OCI-LY7 (cell line): ENCODE measurements at regions not wholly inside any gene's neighbourhood (a gene's known extent, or its start where the extent isn't known, plus 50 kb on each side); places are given as distances from the start of the nearest gene placed in this dataset.

ENCODE experiments used
- BruUV-seq: library from RNA; stranded (reverse); fragments of 400-500 nt; replicated peaks from 2 replicates; lab custom pipeline; 2021; lab: Mats Ljungman, UMichigan
- CTCF ChIA-PET: fragments of 300-600 bp; sonication (Branson Sonifier 250); formaldehyde crosslinking; loops from one replicate; lab custom pipeline; 2022; ENCODE audit warnings: antibody characterized with exemption; ENCODE audit not compliant: unreplicated experiment; lab: Charles Lee
- POLR2A ChIA-PET: fragments of 300-600 bp; sonication (Branson Sonifier 250); formaldehyde crosslinking; loops from one replicate; lab custom pipeline; 2022; ENCODE audit warnings: antibody characterized with exemption; lab: Charles Lee
- DNase-seq: peaks from one replicate; pipeline ENCODE4 v3.0.0-alpha.2; 2015; ENCODE audit warnings: low spot score
- H2AFZ ChIP-seq: fragments of 200-600 bp; sonication (generic), shearing (Covaris generic); 2 replicates; pipeline ENCODE4 v1.6.1; 2014; ENCODE audit warnings: mild to moderate bottlenecking, antibody characterized with exemption, low read length, moderate library complexity
- H3K27ac ChIP-seq: fragments of 200-600 bp; sonication (generic); 2 replicates; pipeline ENCODE4 v1.5.1; 2014; ENCODE audit warnings: mixed run types, low read depth, mild to moderate bottlenecking, moderate library complexity, low read length, inconsistent platforms; ENCODE audit not compliant: poor library complexity, severe bottlenecking
- H3K36me3 ChIP-seq: fragments of 200-600 bp; sonication (generic); 2 replicates; pipeline ENCODE4 v1.6.1; 2014; ENCODE audit warnings: mild to moderate bottlenecking, antibody characterized with exemption, low read length, moderate library complexity, mixed read lengths; ENCODE audit not compliant: insufficient read depth
- H3K4me1 ChIP-seq: fragments of 200-600 bp; sonication (generic); 2 replicates; pipeline ENCODE4 v1.5.1; 2014; ENCODE audit warnings: mild to moderate bottlenecking, low read length; ENCODE audit not compliant: insufficient read depth, poor library complexity, severe bottlenecking
- H3K4me2 ChIP-seq: fragments of 200-600 bp; sonication (generic); 2 replicates; pipeline ENCODE4 v1.6.1; 2014; ENCODE audit warnings: mild to moderate bottlenecking, low read length
- H3K4me3 ChIP-seq: fragments of 200-600 bp; sonication (generic); 2 replicates; pipeline ENCODE4 v1.5.1; 2014; ENCODE audit warnings: mild to moderate bottlenecking, low read depth, low read length; ENCODE audit not compliant: poor library complexity, severe bottlenecking
- H3K79me2 ChIP-seq: fragments of 200-600 bp; sonication (generic); 2 replicates; pipeline ENCODE4 v1.6.1; 2016; ENCODE audit warnings: low read depth, mild to moderate bottlenecking, low read length, moderate library complexity, mixed read lengths; ENCODE audit not compliant: insufficient read depth
- H3K9me2 ChIP-seq: fragments of 200-600 bp; sonication (generic); 2 replicates; pipeline ENCODE4 v1.6.1; 2016; ENCODE audit warnings: mild to moderate bottlenecking, low read length, mixed read lengths; ENCODE audit not compliant: insufficient read depth
- H3K9me3 ChIP-seq: fragments of 200-600 bp; sonication (generic); 2 replicates; pipeline ENCODE4 v1.6.1; 2014; ENCODE audit warnings: mild to moderate bottlenecking, mixed run types, low read length, mixed read lengths
- H4K20me1 ChIP-seq: fragments of 200-600 bp; sonication (generic); 2 replicates; pipeline ENCODE4 v1.6.1; 2014; ENCODE audit warnings: mild to moderate bottlenecking, antibody characterized with exemption, low read length, moderate library complexity, mixed read lengths; ENCODE audit not compliant: insufficient read depth
- CTCF ChIP-seq: fragments of 200-600 bp; sonication (generic); conservative IDR thresholded peaks from 2 replicates; pipeline ENCODE4 v1.5.1; 2014; ENCODE audit warnings: mild to moderate bottlenecking, antibody characterized with exemption, low read length, moderate library complexity, mixed read lengths
- EZH2phosphoT487 ChIP-seq: fragments of 200-600 bp; sonication (generic); IDR thresholded peaks from 2 replicates; pipeline ENCODE4 v1.6.1; 2018; ENCODE audit warnings: low read depth, borderline replicate concordance, mild to moderate bottlenecking, mixed run types, antibody characterized with exemption, low read length, moderate library complexity, mixed read lengths
- intact Hi-C: fragments of 100-400 bp; cut with micrococcal nuclease; formaldehyde crosslinking; loops from one replicate; pipeline ENCODE4 v1.10.0; 2022; ENCODE audit not compliant: unreplicated experiment

GRCh38 chr9:129320575-129321285 is 142.7 kb upstream of the IER5L start:
- intact Hi-C loops: no loop called here
- Histone ChIP-seq H3K4me2 (peak overlapping the region; percentile 8; the same call in 1 of the 2 replicates), H3K4me1 (peaks cover 10% of the 10 kb centered on the region), H3K27ac (no peak overlapping the region), H3K4me3 (no peak overlapping the region), H3K9me2 (no peaks in the 10 kb centered on the region), H3K79me2 (no peaks in the 10 kb centered on the region), H2AFZ (no peak overlapping the region), H4K20me1 (no peaks in the 10 kb centered on the region), H3K36me3 (no peaks in the 10 kb centered on the region), H3K9me3 (no peaks in the 10 kb centered on the region)
- no peak for DNase-seq
- CTCF ChIA-PET: no interaction called here
- TF ChIP-seq EZH2phosphoT487 (no peak), CTCF (no peak)
- POLR2A ChIA-PET: interaction anchor here (0.6 kb wide), 2 partner anchors 27 to 80 kb away, joined by 3 read pairs; no protein-coding TSS in a partner anchor
- BruUV-seq: no TSS peak

- ChIA-PET CTCF (interaction anchor here (0.6 kb wide), 1 partner anchor 13 kb away, joined by 3 read pairs; no protein-coding TSS in a partner anchor), POLR2A (interaction anchor here (0.6 kb wide), 1 partner anchor 26 kb away, joined by 3 read pairs; no protein-coding TSS in a partner anchor)
- Histone ChIP-seq H3K4me3 (no peak overlapping the region), H3K27ac (no peak overlapping the region), H3K36me3 (no peaks in the 10 kb centered on the region), H3K4me2 (no peak overlapping the region), H3K79me2 (no peaks in the 10 kb centered on the region), H3K9me2 (no peaks in the 10 kb centered on the region), H2AFZ (no peak overlapping the region), H3K9me3 (no peaks in the 10 kb centered on the region), H4K20me1 (no peaks in the 10 kb centered on the region), H3K4me1 (peaks cover 10% of the 10 kb centered on the region)
- DNase-seq: no peak
- BruUV-seq: no TSS peak
- TF ChIP-seq CTCF (no peak), EZH2phosphoT487 (no peak)
- intact Hi-C loops: no loop called here
Measured at GRCh38 chr9:129319938-129320481, 141.9 kb upstream of the IER5L start.
